ENCODE measurements at regions not wholly inside any gene's neighbourhood (a gene's known extent, or its start where the extent isn't known, plus 50 kb on each side); places are given as distances from the start of the nearest gene placed in this dataset.
"Not testable (repeated sequence)": the region's sequence is repeated elsewhere in the genome, so short reads cannot be mapped to it uniquely, and the experiment has no call there.

DNA sequence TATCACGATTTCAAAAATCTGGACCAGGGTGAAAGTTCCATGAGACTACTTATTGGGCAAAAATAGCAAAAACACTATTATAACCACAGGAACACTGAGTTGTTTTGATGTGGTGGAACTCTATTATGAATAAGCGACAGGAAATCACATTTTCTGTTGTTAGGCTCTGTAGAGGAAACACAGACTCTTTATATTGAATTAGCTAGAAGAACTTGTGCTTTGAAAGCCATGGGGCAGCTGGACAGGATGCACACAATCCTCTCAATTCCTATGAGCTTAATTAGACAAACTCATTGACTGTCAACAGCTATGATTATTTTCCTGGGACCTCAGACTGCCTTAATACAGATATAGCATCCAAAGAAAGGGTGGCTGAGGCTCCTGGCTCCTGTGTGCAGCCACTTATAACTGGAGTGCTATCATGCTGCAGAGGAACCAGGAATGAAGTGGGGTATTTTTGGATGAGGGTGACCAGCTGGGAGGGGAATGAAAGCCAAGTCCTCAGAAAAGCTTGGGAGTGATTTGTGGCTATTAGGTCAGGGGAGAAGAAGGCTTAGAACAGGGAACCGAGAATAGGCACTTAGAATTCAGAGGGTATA lies 657.3 kb downstream of the TYW1 start:
- TF ChIP-seq, protein P1, sequence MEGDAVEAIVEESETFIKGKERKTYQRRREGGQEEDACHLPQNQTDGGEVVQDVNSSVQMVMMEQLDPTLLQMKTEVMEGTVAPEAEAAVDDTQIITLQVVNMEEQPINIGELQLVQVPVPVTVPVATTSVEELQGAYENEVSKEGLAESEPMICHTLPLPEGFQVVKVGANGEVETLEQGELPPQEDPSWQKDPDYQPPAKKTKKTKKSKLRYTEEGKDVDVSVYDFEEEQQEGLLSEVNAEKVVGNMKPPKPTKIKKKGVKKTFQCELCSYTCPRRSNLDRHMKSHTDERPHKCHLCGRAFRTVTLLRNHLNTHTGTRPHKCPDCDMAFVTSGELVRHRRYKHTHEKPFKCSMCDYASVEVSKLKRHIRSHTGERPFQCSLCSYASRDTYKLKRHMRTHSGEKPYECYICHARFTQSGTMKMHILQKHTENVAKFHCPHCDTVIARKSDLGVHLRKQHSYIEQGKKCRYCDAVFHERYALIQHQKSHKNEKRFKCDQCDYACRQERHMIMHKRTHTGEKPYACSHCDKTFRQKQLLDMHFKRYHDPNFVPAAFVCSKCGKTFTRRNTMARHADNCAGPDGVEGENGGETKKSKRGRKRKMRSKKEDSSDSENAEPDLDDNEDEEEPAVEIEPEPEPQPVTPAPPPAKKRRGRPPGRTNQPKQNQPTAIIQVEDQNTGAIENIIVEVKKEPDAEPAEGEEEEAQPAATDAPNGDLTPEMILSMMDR (IDR thresholded peaks at IDR 0.05; ENCODE audit: insufficient read depth, low read depth, low read length, missing control alignments), result no peak
- DNase-seq (ENCODE audit: low read depth), result no peak

DNA sequence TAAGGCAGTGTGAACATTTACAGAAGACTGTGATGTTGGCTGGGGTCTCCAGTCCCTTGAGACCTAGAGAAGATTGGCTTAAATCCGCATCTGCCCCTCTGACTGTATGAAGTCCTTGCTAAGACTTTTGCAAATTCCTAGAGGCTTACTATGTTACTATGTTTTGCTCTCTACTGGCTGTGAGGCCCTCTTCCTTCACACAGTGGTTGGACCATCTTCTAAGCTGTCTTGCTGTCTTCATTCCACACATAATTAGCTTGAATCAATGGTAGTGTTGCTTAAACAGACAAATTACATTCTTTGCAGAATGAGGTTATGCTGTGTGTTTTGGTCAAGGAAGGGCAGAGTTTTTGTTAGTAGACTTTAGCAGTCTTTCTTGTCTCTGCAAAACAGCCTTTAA lies 658.0 kb downstream of the TYW1 start:
- DNase-seq (ENCODE audit: low read depth), result no peak
- TF ChIP-seq, protein P1 (IDR thresholded peaks at IDR 0.05; ENCODE audit: insufficient read depth, low read depth, low read length, missing control alignments), result no peak
- H3K4me3 ChIP-seq (ENCODE audit: low read depth, low read length), result no peak overlapping the region

More for the DNA sequence above, 657.3 kb downstream of the TYW1 start:
- no peak overlapping the region for H3K4me3 ChIP-seq (ENCODE audit: low read depth, low read length)

DNA sequence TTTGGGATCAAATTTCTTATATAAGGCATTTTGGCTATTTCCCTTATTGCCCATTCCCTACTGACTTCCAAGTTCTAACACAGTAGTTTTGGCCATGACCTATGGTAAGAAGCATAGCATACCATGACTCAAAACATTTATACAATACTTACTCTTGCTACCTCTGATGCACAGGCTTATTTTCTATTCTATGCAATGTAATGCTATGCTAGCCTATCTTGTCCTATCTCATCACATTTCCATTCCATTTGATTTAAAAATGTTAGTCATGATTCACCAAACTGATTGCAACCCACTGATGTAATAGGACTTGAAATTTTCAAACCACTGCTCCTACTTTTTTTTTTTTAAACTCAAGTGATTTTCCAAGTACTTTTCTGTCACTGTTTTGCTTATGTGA lies 658.5 kb downstream of the TYW1 start:
- H3K4me3 ChIP-seq (ENCODE audit: low read depth, low read length), result no peak overlapping the region
- DNase-seq (ENCODE audit: low read depth), result no peak
- TF ChIP-seq, protein P1 (IDR thresholded peaks at IDR 0.05; ENCODE audit: insufficient read depth, low read depth, low read length, missing control alignments), result no peak

DNA sequence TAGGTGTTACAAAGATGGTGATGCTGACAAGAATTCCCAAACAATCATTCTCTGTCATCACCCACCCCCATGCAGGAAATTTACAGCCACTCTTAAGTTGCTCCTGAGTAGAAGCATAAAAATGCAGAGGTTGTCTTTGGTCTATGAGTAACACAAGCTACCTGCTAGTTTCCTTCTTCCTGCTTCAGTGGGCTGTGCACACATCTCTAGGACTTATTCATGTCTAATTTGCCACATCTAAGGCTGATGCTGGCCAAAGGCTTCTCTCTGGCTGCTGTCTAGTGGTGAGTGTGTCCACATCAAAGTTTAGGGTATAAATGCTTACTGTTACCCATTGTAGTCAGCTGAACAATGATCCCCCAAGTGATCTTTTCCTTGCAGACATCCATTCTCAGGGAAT lies 662.5 kb downstream of the TYW1 start:
- H3K4me3 ChIP-seq (ENCODE audit: low read depth, low read length), result no peak overlapping the region
- TF ChIP-seq, protein P1 (IDR thresholded peaks at IDR 0.05; ENCODE audit: insufficient read depth, low read depth, low read length, missing control alignments), result no peak
- no peak for DNase-seq (ENCODE audit: low read depth)

DNA sequence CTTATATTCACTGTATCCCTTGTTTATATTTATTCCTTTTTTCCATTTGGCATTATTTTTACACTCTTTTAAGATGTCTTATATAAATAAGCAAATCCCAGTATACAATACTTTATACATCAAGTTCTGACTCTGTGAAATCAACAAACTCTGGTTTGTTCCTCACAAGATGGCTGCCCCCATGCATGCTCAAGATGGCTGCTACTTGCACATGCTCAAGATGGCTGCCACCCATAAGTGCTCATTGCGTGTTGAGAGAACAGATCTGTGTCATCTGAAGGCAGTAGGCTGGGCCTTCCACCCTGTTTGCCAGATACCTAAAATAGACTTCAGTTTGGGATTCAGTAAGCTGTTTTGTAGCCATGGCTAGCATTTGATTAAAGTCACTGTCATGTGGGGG lies 666.2 kb downstream of the TYW1 start:
- TF ChIP-seq, protein P1 (IDR thresholded peaks at IDR 0.05; ENCODE audit: insufficient read depth, low read depth, low read length, missing control alignments), result no peak
- no peak for DNase-seq (ENCODE audit: low read depth)
- H3K4me3 ChIP-seq (ENCODE audit: low read depth, low read length), result no peak overlapping the region

DNA sequence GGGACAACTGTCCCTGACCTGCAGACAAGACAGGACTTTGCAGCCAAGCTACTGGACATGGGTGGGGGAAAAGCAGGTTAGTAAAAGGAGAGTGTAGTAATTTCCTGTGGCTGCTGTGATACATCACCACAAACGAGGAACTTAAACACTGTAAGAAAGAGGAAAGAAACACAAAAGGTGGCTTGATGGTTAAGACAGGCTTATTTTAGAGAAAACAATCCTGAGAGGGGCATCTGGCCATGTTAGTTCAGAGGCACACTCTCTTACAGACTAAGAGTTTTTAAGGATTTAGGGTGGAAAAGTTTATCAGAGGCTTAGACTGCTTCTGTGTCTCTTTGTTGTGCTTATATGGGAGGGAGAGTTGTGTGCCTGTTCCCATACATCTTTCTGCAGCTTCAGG lies 667.0 kb downstream of the TYW1 start:
- no peak for DNase-seq (ENCODE audit: low read depth)
- no peak overlapping the region for H3K4me3 ChIP-seq (ENCODE audit: low read depth, low read length)
- TF ChIP-seq, protein P1 (IDR thresholded peaks at IDR 0.05; ENCODE audit: insufficient read depth, low read depth, low read length, missing control alignments), result no peak

DNA sequence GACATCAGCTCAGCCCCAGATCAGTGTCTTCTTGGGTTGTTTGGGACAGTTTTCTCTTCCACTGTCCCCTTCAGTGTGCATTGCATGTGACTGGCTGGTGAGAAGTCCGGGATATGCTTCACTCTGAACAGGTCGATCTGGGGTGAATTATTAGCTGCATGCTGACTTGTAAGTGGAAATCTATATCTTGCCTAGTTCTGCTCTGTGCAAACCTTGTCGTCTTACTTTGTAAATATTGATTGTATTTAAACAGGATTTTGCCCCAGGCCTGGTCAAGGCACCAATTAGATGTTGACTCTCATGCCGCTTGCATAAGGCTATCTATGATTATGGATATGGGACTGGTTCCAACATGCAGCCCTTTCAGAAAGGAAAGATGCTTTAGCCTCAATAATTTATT lies 669.7 kb downstream of the TYW1 start:
- not testable (repeated sequence) for DNase-seq (ENCODE audit: low read depth); H3K4me3 ChIP-seq (ENCODE audit: low read depth, low read length)

All from GM12865 (cell line).